ENCODE measurements at regions not wholly inside any gene's neighbourhood (a gene's known extent, or its start where the extent isn't known, plus 50 kb on each side); places are given as distances from the start of the nearest gene placed in this dataset.
"Not testable (repeated sequence)": the region's sequence is repeated elsewhere in the genome, so short reads cannot be mapped to it uniquely, and the experiment has no call there.

- no peak for TF ChIP-seq POLR2A (IDR thresholded peaks at IDR 0.05; ENCODE audit: low read depth, low read length)
- FAIRE-seq, result no peak
Measured at GRCh38 chrX:69062493-69062892, 102.8 kb downstream of the PJA1 start.

DNA sequence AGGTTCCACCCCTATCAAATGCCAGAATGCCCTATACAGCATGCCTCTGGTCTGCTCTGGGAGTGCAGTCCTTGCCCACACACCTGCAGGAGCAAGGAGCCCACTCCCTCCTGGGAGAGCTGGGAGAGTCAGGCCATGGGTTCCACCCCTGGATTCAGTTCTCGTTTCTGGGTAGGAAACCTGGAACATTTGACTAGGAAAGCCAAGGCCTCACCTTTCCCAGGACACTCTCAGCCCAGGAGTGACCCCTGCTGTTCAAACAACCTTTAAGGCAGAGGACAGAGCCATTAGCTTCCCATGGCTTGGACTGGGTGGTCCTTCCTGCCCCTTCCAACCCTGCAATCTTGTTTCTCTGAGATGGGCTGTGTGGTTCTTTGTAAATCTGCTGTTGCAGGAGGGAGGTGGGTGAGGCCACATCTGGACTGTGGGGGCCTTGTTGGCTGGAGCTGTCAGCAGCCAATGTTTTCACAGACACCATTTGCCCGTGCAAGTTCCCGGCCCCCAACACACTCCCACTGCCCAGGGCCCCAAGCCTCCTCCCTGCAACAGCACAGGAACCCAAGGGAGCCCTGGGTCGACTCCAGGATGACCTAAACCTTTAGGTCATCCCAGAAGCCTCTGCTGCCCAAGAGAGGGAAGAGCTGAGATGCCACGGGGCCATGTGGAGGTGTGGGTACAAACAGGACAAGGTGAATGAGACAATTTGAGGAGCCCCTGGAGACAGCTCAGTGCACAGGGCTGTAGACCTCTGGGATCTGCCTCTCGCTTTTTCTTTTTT is 104.4 kb downstream of the PJA1 start:
- no peak for TF ChIP-seq POLR2A (IDR thresholded peaks at IDR 0.05; ENCODE audit: low read depth, low read length)

More at GRCh38 chrX:69062493-69062892, 102.8 kb downstream of the PJA1 start:
- no peak for DNase-seq (ENCODE audit: insufficient read length, low spot score)

GRCh38 chrX:69055193-69055592 is 110.1 kb downstream of the PJA1 start:
- no peak for TF ChIP-seq POLR2A (IDR thresholded peaks at IDR 0.05; ENCODE audit: low read depth, low read length)
- no peak for FAIRE-seq

More for the DNA sequence above, 104.4 kb downstream of the PJA1 start:
- DNase-seq (ENCODE audit: insufficient read length, low spot score) (no peak), FAIRE-seq (no peak)

DNA sequence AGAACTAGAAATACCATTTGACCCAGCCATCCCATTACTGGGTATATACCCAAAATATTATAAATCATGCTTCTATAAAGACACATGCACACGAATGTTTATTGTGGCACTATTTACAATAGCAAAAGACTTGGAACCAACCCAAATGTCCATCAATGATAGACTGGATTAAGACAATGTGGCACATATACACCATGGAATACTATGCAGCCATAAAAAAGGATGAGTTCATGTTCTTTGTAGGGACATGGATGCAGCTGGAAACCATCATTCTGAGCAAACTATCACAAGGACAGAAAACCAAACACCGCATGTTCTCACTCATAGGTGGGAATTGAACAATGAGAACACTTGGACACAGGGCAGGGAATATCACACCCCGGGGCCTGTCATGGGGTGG is 110.8 kb downstream of the PJA1 start:
- DNase-seq (ENCODE audit: insufficient read length, low spot score); FAIRE-seq: not testable (repeated sequence)

More at GRCh38 chrX:69055193-69055592, 110.1 kb downstream of the PJA1 start:
- DNase-seq (ENCODE audit: insufficient read length, low spot score), result no peak

DNA sequence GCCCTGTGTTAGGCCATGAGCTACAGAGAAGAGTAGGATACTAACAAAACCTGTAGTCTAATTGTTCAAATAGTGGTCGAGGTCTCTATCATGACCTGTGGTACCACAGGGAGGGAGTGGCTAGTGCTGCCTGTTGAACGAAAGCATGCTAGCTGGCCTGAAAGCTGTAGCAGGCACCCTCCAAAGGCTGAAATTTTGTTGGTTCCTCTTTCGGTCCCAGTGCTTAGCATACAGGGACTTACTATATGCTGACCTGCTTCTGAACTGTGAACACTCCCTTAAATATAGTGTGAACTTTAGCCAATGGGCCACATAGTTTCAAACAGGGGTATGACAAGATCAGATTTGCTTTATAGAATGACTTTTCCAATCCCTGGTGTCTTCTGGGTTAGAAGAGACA is 113.4 kb downstream of the PJA1 start:
- no peak for TF ChIP-seq POLR2A (IDR thresholded peaks at IDR 0.05; ENCODE audit: low read depth, low read length)
- DNase-seq (ENCODE audit: insufficient read length, low spot score) (no peak), FAIRE-seq (no peak)

DNA sequence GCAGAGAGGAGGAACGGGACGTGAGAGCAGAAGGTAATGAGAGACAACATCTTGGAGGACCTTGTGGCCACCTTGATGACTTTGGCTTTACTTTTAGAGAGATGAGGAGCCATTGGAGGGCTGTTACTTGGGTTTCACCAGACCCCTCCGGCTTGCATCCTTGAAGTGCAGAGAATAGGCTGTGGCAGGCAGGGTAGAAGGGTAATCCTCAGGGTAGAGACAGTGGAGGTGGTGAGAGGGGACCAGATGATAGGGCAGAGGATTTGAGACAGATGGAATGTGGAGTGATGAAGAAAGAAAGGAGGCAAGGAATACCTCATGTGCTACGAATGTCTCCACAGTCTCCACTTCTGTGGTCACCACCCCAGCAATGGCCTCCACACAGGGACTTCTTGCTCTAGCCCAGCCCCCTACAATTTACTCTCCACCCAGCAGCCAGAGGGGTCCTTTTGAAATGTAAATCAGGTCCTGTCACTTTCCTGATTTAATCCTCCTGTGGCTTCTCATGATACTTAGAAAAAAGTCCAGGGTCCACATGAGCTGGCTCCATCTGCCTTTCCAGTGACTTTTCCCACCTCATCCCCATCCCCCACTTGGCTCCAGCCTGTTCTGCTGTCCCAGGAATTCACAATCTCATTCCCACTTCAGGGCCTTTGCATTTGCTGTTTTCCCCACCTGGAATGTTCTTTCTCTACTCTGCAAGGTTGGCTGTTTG is 115.0 kb downstream of the PJA1 start:
- no peak for DNase-seq (ENCODE audit: insufficient read length, low spot score)
- FAIRE-seq, result no peak
- no peak for TF ChIP-seq POLR2A (IDR thresholded peaks at IDR 0.05; ENCODE audit: low read depth, low read length)

DNA sequence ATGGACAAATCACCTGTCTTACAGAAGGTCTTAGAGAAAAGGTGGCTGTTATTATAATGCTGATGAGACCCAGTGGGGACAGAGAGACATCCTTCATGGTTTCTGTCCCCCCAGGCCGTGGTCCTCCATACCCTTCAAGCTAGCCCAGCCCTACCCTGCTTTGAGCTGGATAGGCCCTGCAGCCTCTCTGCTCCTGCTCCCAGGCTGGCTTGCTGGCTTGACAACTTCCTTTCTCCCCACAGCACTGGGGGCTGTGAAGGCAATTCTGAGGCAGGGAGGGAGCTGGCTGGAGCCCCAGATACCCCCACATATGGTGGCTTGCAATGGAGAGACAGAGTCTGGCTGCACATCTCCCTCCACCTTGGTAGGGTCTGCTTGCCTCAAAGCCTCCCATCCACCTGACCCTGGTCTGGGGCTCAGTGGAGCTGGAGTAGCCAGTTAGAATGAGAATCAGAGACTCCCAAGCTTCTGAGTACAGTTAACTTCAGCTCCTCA is 118.2 kb downstream of the PJA1 start:
- FAIRE-seq (no peak), DNase-seq (ENCODE audit: insufficient read length, low spot score) (no peak)
- no peak for TF ChIP-seq POLR2A (IDR thresholded peaks at IDR 0.05; ENCODE audit: low read depth, low read length)

DNA sequence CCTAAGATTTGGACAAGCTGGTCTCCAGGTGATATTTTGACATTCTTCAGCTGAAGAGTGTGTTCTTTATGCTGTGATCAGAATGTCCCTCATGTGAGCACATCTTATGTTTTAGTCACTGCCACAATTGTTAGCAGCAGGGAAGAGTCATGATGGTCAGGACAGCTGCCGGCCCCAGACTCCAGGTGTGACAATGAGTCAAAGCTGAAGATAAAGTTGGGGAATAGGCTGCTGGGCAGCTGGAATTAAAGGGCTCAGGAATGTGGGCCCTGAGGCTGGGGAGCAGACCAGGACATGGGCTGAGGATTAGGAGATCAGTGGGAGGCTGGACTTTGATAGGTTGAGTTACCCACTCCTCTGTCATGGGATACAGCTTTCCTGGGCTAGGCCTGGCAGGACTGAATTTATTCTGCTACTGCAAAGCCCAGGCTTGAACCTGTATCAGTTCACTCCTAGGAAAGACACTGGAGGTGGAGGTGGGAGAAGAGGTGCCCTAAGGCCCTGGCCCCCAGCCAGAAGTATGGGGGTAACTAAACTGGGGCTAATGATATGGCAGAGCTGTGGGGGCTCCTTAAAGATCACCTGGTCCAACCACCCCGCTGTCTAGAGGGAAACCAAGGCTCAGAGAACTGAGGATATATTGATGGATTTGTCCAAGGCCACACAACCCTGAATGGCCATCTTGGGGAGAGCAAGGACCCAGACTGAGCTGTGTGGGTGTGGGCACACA is 119.5 kb downstream of the PJA1 start:
- no peak for DNase-seq (ENCODE audit: insufficient read length, low spot score)
- FAIRE-seq, result no peak
- no peak for TF ChIP-seq POLR2A (IDR thresholded peaks at IDR 0.05; ENCODE audit: low read depth, low read length)

DNA sequence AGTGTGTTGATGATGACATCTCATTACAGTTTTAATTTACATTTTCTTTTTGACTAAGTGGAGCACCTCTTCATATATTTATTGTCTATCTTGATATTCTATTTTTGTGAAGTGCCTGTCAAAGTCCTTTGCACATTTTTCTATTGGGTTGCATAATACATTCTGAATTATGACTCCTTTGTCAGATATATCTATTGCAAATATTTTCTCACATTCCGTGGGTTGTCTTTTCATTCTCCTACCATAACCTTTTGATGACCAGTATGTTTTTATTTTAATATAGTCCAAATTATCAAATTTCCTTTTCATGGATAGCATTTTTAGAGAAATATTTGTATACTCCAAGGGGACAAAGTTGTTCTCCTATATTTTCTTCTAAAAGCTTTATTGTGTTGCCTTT is 126.4 kb downstream of the PJA1 start:
- DNase-seq (ENCODE audit: insufficient read length, low spot score) (no peak), FAIRE-seq (no peak)
- TF ChIP-seq POLR2A (IDR thresholded peaks at IDR 0.05; ENCODE audit: low read depth, low read length), result no peak

GRCh38 chrX:69038188-69038587 is 127.1 kb downstream of the PJA1 start:
- no peak for DNase-seq (ENCODE audit: insufficient read length, low spot score)
- no peak for TF ChIP-seq POLR2A (IDR thresholded peaks at IDR 0.05; ENCODE audit: low read depth, low read length)
- no peak for FAIRE-seq

DNA sequence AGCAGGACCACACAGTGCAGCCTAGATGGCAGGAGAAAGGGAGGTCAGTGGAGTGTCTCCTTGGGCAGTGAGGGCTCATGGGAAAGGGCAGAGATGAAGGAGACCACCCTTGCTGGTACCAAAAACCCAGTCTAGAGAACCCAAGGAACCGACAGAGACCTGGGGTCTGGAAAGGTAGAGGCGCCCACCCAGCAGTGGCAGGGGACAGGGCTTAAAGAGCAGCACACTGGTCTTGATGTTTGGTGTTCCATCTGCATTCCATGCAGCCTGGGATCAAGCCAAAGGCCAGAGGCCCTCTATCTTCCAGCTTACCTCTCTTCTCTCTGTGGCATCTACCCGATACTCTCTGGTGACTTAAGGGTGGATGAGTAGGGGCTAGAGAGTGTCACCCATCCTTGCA is 127.5 kb downstream of the PJA1 start:
- no peak for DNase-seq (ENCODE audit: insufficient read length, low spot score)
- no peak for TF ChIP-seq POLR2A (IDR thresholded peaks at IDR 0.05; ENCODE audit: low read depth, low read length)
- no peak for FAIRE-seq

DNA sequence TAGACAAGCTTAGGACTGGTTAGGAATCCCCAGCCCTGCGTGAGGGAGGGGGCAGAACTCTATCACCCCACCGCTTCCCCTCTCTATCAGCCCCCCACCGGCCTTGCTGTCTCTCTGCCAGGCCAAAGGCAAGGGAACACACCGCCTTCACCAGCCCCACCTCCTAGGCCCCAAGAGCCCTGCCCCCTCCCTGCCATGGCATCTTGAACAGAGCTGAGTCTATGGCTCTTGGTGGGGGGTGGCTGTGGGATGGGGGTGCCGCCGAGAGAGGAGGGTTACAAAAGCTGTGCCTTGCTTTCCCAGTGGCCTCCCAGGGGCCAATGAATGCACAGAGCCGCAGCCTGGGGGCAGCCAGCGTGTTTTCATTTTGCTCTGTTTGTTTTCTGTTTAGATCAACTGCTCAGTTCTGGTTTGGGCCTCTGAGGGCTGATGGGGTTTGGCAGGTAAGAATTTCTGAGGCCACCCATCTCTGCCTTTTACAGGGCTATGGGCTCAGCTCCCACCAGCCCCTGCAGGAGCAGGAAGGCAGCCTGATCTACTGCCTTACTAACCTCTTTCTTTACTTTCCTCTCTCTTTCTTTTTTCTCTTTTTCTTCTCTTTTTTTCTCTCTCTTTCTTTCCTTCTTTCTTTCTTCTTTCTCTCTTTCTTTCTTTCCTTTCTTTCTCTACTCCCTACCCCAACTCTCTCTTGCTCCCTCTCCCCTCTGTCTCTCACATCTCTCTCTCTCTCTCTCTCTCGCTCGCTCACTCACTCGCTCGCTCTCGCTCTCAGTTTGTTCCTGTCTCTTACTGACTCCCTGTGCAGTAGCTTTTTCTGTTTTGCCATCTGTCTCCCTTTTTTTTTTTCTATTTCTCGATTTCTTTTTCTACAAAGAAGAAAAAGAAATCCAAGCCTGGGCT is 128.3 kb downstream of the PJA1 start:
- FAIRE-seq (no peak), DNase-seq (ENCODE audit: insufficient read length, low spot score) (no peak)
- no peak for TF ChIP-seq POLR2A (IDR thresholded peaks at IDR 0.05; ENCODE audit: low read depth, low read length)

DNA sequence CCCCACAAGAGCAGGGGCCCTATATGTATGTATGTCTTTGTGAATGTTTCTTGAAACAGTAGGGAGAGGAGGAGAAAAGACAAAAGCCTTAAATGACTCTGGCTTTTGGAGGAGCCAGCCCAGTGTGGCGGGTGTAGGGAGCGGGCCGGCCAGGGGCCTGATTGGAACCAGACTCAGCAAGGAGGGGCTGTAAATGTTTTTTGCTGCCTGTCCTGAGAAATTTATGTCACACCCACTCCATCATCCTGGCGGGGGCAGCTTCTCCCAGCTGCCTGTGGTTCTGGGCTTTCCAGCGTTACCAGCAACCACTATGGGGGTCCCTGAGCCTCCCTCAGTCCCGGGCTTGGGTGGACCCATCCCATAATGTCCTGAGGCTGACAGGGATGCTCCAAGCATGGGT is 130.8 kb downstream of the PJA1 start:
- DNase-seq (ENCODE audit: insufficient read length, low spot score), result no peak
- FAIRE-seq, result no peak
- no peak for TF ChIP-seq POLR2A (IDR thresholded peaks at IDR 0.05; ENCODE audit: low read depth, low read length)

All from H54 (cell line).